WTC11 (cell line): ENCODE measurements at regions not wholly inside any gene's neighbourhood (a gene's known extent, or its start where the extent isn't known, plus 50 kb on each side); places are given as distances from the start of the nearest gene placed in this dataset.

Experiments
- ATAC-seq: fragments of 200-7000 bp; cut with Tn5 transposase; 2 replicates; pipeline ENCODE4 v1.10.0; 2021; ENCODE audit warnings: mild to moderate bottlenecking, moderate library complexity
- CTCF ChIA-PET: fragments of 300-600 bp; sonication (Branson Sonifier 250); formaldehyde crosslinking; loops from one replicate; lab custom pipeline; 2021; ENCODE audit warnings: antibody characterized with exemption; lab: Charles Lee
- POLR2A ChIA-PET: fragments of 350-600 bp; sonication (Branson Sonifier 250); formaldehyde crosslinking; loops from one replicate; lab custom pipeline; 2021; ENCODE audit warnings: antibody characterized with exemption; lab: Charles Lee
- DNase-seq: peaks from one replicate; pipeline ENCODE4 v3.0.0; 2021; ENCODE audit warnings: low spot score
- H3K27ac Mint-ChIP-seq: 2 replicates; pipeline ENCODE4 v1.8.0; 2021; ENCODE audit warnings: mixed read lengths
- H3K27me3 Mint-ChIP-seq: 2 replicates; pipeline ENCODE4 v1.8.0; 2021; ENCODE audit warnings: low read depth, mild to moderate bottlenecking, moderate library complexity, mixed read lengths
- H3K36me3 Mint-ChIP-seq: 2 replicates; pipeline ENCODE4 v1.8.0; 2021; ENCODE audit warnings: mixed read lengths
- H3K4me1 Mint-ChIP-seq: 2 replicates; pipeline ENCODE4 v1.8.0; 2022; ENCODE audit warnings: mixed read lengths
- H3K4me3 Mint-ChIP-seq: 2 replicates; pipeline ENCODE4 v1.8.0; 2021; ENCODE audit warnings: mild to moderate bottlenecking, moderate library complexity, mixed read lengths
- H3K9me3 Mint-ChIP-seq: 2 replicates; pipeline ENCODE4 v1.8.0; 2021; ENCODE audit warnings: mixed read lengths
- AR ChIP-seq: fragments of 250-450 bp; sonication (Bioruptor Pico); IDR thresholded peaks from 2 replicates; pipeline ENCODE4 v1.9.0; 2021; ENCODE audit warnings: mild to moderate bottlenecking
- ATF1 ChIP-seq: sonication (generic); formaldehyde crosslinking; IDR thresholded peaks from 2 replicates; pipeline ENCODE4 v1.8.1; 2023; ENCODE audit warnings: mild to moderate bottlenecking, moderate library complexity, missing genetic modification reagents
- ATF6 ChIP-seq: sonication (generic); formaldehyde crosslinking; IDR thresholded peaks from 2 replicates; pipeline ENCODE4 v1.8.1; 2023; ENCODE audit warnings: mild to moderate bottlenecking, missing genetic modification reagents
- CREB1 ChIP-seq: sonication (generic); formaldehyde crosslinking; IDR thresholded peaks from 2 replicates; pipeline ENCODE4 v1.8.0; 2023; ENCODE audit warnings: mild to moderate bottlenecking, missing genetic modification reagents
- CREM ChIP-seq: sonication (generic); formaldehyde crosslinking; IDR thresholded peaks from 2 replicates; pipeline ENCODE4 v1.8.1; 2022; ENCODE audit warnings: mild to moderate bottlenecking, missing genetic modification reagents, moderate library complexity
- E2F1 ChIP-seq: sonication (generic); formaldehyde crosslinking; IDR thresholded peaks from 2 replicates; pipeline ENCODE4 v1.8.0; 2022; ENCODE audit warnings: mild to moderate bottlenecking, missing genetic modification reagents
- EMX1 ChIP-seq: fragments of 250-450 bp; sonication (Bioruptor Pico); IDR thresholded peaks from 2 replicates; pipeline ENCODE4 v1.8.0; 2021; ENCODE audit warnings: mild to moderate bottlenecking
- ERG ChIP-seq: fragments of 250-450 bp; sonication (Bioruptor Pico); IDR thresholded peaks from 2 replicates; pipeline ENCODE4 v1.8.0; 2021; ENCODE audit warnings: mild to moderate bottlenecking
- ESRRA ChIP-seq: sonication (generic); formaldehyde crosslinking; IDR thresholded peaks from 2 replicates; pipeline ENCODE4 v1.8.1; 2022; ENCODE audit warnings: mild to moderate bottlenecking, missing genetic modification reagents, borderline replicate concordance
- GABPB1 ChIP-seq: sonication (generic); formaldehyde crosslinking; IDR thresholded peaks from 2 replicates; pipeline ENCODE4 v1.8.1; 2023; ENCODE audit warnings: mild to moderate bottlenecking, missing genetic modification reagents
- MXD4 ChIP-seq: fragments of 250-450 bp; sonication (Bioruptor Pico); IDR thresholded peaks from 2 replicates; pipeline ENCODE4 v1.8.0; 2021; ENCODE audit warnings: mild to moderate bottlenecking, moderate library complexity, borderline replicate concordance
- NFATC4 ChIP-seq: fragments of 250-450 bp; sonication (Bioruptor Pico); IDR thresholded peaks from 2 replicates; pipeline ENCODE4 v1.9.0; 2021; ENCODE audit warnings: mild to moderate bottlenecking
- RELA ChIP-seq: sonication (generic); formaldehyde crosslinking; IDR thresholded peaks from 2 replicates; pipeline ENCODE4 v1.8.1; 2022; ENCODE audit warnings: missing genetic modification reagents, mild to moderate bottlenecking, borderline replicate concordance
- SOX15 ChIP-seq: fragments of 250-450 bp; sonication (Bioruptor Pico); IDR thresholded peaks from 2 replicates; pipeline ENCODE4 v1.9.0; 2021; ENCODE audit warnings: mild to moderate bottlenecking
- TEAD1 ChIP-seq: sonication (generic); formaldehyde crosslinking; IDR thresholded peaks from 2 replicates; pipeline ENCODE4 v1.8.0; 2022; ENCODE audit warnings: mild to moderate bottlenecking, missing genetic modification reagents
- TEAD4 ChIP-seq: sonication (generic); formaldehyde crosslinking; IDR thresholded peaks from 2 replicates; pipeline ENCODE4 v1.8.0; 2022; ENCODE audit warnings: mild to moderate bottlenecking, missing genetic modification reagents
- ZNF121 ChIP-seq: sonication (generic); formaldehyde crosslinking; IDR thresholded peaks from 2 replicates; pipeline ENCODE4 v1.8.0; 2023; ENCODE audit warnings: missing genetic modification reagents
- ZNF232 ChIP-seq: sonication (generic); formaldehyde crosslinking; IDR thresholded peaks from 2 replicates; pipeline ENCODE4 v1.8.0; 2022; ENCODE audit warnings: mild to moderate bottlenecking, missing genetic modification reagents
- ZNF263 ChIP-seq: sonication (generic); formaldehyde crosslinking; IDR thresholded peaks from 2 replicates; pipeline ENCODE4 v1.8.1; 2022; ENCODE audit warnings: low read depth, mild to moderate bottlenecking, moderate library complexity, missing genetic modification reagents
- ZNF416 ChIP-seq: fragments of 250-450 bp; sonication (Bioruptor Pico); IDR thresholded peaks from 2 replicates; pipeline ENCODE4 v1.9.0; 2021; ENCODE audit warnings: mild to moderate bottlenecking, inconsistent platforms
- TF ChIP-seq, protein P1 (sequence below): sonication (generic); formaldehyde crosslinking; IDR thresholded peaks from 2 replicates; pipeline ENCODE4 v1.8.1; 2022; ENCODE audit warnings: mild to moderate bottlenecking, missing genetic modification reagents, moderate library complexity, borderline replicate concordance

GRCh38 chr13:44275381-44275780 is 98.2 kb upstream of the SERP2 start:
- Mint-ChIP-seq H3K27ac (no peak overlapping the region), H3K36me3 (no peaks in the 10 kb centered on the region), H3K4me1 (peaks cover 12% of the 10 kb centered on the region)
- CTCF ChIA-PET: no interaction called here
- ATAC-seq: no peak
- TF ChIP-seq E2F1 (CRISPR knock-in tag) (no peak), TEAD1 (CRISPR knock-in tag) (no peak), NFATC4 (CRISPR knock-in tag) (no peak), RELA (CRISPR knock-in tag) (no peak), ZNF121 (CRISPR knock-in tag) (no peak), GABPB1 (no peak), ZNF416 (no peak), CREM (no peak), TEAD4 (no peak), MXD4 (CRISPR knock-in tag) (no peak), AR (no peak), ERG (CRISPR knock-in tag) (no peak), ZNF232 (CRISPR knock-in tag) (no peak), ZNF263 (CRISPR knock-in tag) (no peak), ATF6 (CRISPR knock-in tag) (no peak)
- TF ChIP-seq, all 79 proteins: peak for 0
- POLR2A ChIA-PET: no interaction called here
- DNase-seq: no peak
- no peaks in the 10 kb centered on the region for H3K9me3 Mint-ChIP-seq
- H3K27me3 Mint-ChIP-seq: no peaks in the 10 kb centered on the region
- H3K4me3 Mint-ChIP-seq: no peak overlapping the region

GRCh38 chr13:44276061-44276460 is 97.6 kb upstream of the SERP2 start:
- ChIA-PET POLR2A (no interaction called here), CTCF (no interaction called here)
- H3K27me3 Mint-ChIP-seq: no peaks in the 10 kb centered on the region
- DNase-seq (no peak), ATAC-seq (no peak)
- H3K4me1 Mint-ChIP-seq: peaks cover 12% of the 10 kb centered on the region
- no peaks in the 10 kb centered on the region for H3K9me3 Mint-ChIP-seq
- TF ChIP-seq CREB1 (CRISPR knock-in tag) (no peak), GABPB1 (no peak), ZNF121 (CRISPR knock-in tag) (no peak), ESRRA (no peak)
- no peak overlapping the region for H3K4me3 Mint-ChIP-seq
- H3K36me3 Mint-ChIP-seq: no peaks in the 10 kb centered on the region
- no peak overlapping the region for H3K27ac Mint-ChIP-seq

DNA sequence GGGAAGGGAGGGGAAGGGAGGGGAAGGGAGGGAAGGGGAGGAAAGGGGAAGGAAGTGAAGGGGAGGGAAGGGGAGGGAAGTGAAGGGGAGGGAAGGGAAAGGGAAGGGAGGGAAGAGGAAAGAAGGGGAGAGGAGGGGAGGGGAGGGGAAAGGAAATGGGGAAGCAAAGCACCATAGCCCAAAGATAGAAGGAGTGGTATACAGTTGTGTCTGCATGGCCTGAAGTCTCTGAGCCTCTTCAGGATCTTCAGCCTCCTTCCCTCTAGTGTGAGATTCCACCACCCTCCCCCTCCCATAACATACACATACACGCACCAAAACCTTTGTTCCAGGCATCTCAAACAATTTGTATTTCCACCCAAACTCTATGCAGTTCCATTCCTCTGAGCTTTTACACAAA is 96.2 kb upstream of the SERP2 start:
- H3K36me3 Mint-ChIP-seq: no peaks in the 10 kb centered on the region
- ChIA-PET CTCF (no interaction called here), POLR2A (no interaction called here)
- peaks cover 12% of the 10 kb centered on the region for H3K4me1 Mint-ChIP-seq
- no peaks in the 10 kb centered on the region for H3K27me3 Mint-ChIP-seq
- H3K4me3 Mint-ChIP-seq: no peak overlapping the region
- ATAC-seq (no peak), DNase-seq (no peak)
- no peak overlapping the region for H3K27ac Mint-ChIP-seq
- no peaks in the 10 kb centered on the region for H3K9me3 Mint-ChIP-seq
- no peak for TF ChIP-seq E2F1 (CRISPR knock-in tag)
- TF ChIP-seq, protein P1, sequence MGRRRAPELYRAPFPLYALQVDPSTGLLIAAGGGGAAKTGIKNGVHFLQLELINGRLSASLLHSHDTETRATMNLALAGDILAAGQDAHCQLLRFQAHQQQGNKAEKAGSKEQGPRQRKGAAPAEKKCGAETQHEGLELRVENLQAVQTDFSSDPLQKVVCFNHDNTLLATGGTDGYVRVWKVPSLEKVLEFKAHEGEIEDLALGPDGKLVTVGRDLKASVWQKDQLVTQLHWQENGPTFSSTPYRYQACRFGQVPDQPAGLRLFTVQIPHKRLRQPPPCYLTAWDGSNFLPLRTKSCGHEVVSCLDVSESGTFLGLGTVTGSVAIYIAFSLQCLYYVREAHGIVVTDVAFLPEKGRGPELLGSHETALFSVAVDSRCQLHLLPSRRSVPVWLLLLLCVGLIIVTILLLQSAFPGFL: no peak
- no peak for TF ChIP-seq SOX15
- no peak for TF ChIP-seq ATF1 (CRISPR knock-in tag)
- TF ChIP-seq EMX1 (CRISPR knock-in tag): no peak
